Spleen (tissue), 7 donors: ENCODE measurements at regions not wholly inside any gene's neighbourhood (a gene's known extent, or its start where the extent isn't known, plus 50 kb on each side); places are given as distances from the start of the nearest gene placed in this dataset.

Experiments used
- CTCF ChIP-seq, 11 experiments: fragments of 200-600 bp in 7 of 11; fragments of 450-650 bp in 4 of 11; sonication (generic) in 4 of 11; IDR thresholded peaks in 8 of 11; conservative IDR thresholded peaks in 3 of 11; 1 replicate in 7 of 11; 2 replicates in 4 of 11; pipeline versions ENCODE4 v1.4.0 to v1.8.0; 2016 to 2021; ENCODE audit warnings: antibody characterized with exemption in 11 of 11, inconsistent platforms in 4 of 11, mild to moderate bottlenecking in 1 of 11
- POLR2A ChIP-seq, 3 donors: fragments of 450-650 bp; IDR thresholded peaks; one replicate each; pipeline ENCODE4 v1.5.1; 2017; ENCODE audit warnings: antibody characterized with exemption in 3 of 3, mild to moderate bottlenecking in 1 of 3
- POLR2AphosphoS5 ChIP-seq, 3 donors: sonication (generic); formaldehyde crosslinking; IDR thresholded peaks; one replicate each; pipeline ENCODE4 v1.5.1; 2017; ENCODE audit warnings: antibody characterized with exemption in 3 of 3
- donor health status: DM: no; HTN: no; CAD: no; lungs with moderate emphysema.
- donor health status: DM: no; HTN: no; CAD: no.
- donor health status: DM: no; HTN: no; CAD: no.

- TF ChIP-seq POLR2AphosphoS5 (IDR thresholded peaks at IDR 0.05) (no peak), POLR2A (IDR thresholded peaks at IDR 0.05) (no peak), CTCF (IDR thresholded peaks at IDR 0.05 in 8 of 11, conservative IDR thresholded peaks at IDR 0.05 in 3 of 11) (no peak)
These were observed 126.6 kb downstream of the AXIN2 start for GRCh38 chr17:65434878-65435277.
